HEK293 (cell line): ENCODE measurements at regions not wholly inside any gene's neighbourhood (a gene's known extent, or its start where the extent isn't known, plus 50 kb on each side); places are given as distances from the start of the nearest gene placed in this dataset.

Source experiments
- CTCF ChIA-PET: fragments of 350-600 bp; formaldehyde crosslinking; extraction: SDS; loops from one replicate; lab custom pipeline; 2021; ENCODE audit warnings: antibody characterized with exemption; lab: Yijun Ruan, JAX
- POLR2A ChIA-PET: fragments of 300-600 bp; formaldehyde crosslinking; extraction: SDS; loops from one replicate; lab custom pipeline; 2020; ENCODE audit warnings: antibody characterized with exemption, inconsistent platforms; lab: Yijun Ruan, JAX
- H3K27ac ChIP-seq: fragments of 200-500 bp; sonication (Bioruptor generic); 2 replicates; pipeline ENCODE4 v1.5.1; 2014; ENCODE audit warnings: low read depth, low read length, control low read depth, inconsistent platforms; ENCODE audit errors: extremely low read depth
- H3K36me3 ChIP-seq, 2 experiments: fragments of 200-500 bp in 1 of 2; sonication (Bioruptor generic) in 1 of 2; 1 replicate in 1 of 2; 2 replicates in 1 of 2; pipeline ENCODE4 v1.5.1; 2014 to 2017; ENCODE audit warnings: inconsistent platforms in 2 of 2, low read length in 2 of 2; ENCODE audit not compliant: control insufficient read depth in 2 of 2, insufficient read depth in 1 of 2
- H3K4me1 ChIP-seq: fragments of 200-500 bp; sonication (Bioruptor generic); 2 replicates; pipeline ENCODE4 v1.5.1; 2014; ENCODE audit warnings: mild to moderate bottlenecking, low read length, inconsistent platforms; ENCODE audit not compliant: control insufficient read depth, insufficient read depth
- H3K4me3 ChIP-seq: 2 replicates; pipeline ENCODE4 v1.5.1; 2011; ENCODE audit warnings: low read depth, mild to moderate bottlenecking, control low read depth, low read length, moderate library complexity
- H3K9me3 ChIP-seq: fragments of 200-500 bp; sonication (Bioruptor generic); 2 replicates; pipeline ENCODE4 v1.5.1; 2014; ENCODE audit warnings: low read depth, low read length, inconsistent platforms; ENCODE audit not compliant: control insufficient read depth, insufficient read depth
- GFI1B ChIP-seq: fragments of 450-650 bp; formaldehyde crosslinking; IDR thresholded peaks from 2 replicates; pipeline ENCODE4 v1.5.1; 2016; ENCODE audit warnings: missing biosample characterization, missing genetic modification characterization
- KLF8 ChIP-seq: fragments of 450-650 bp; formaldehyde crosslinking; IDR thresholded peaks from 2 replicates; pipeline ENCODE4 v1.5.1; 2016; ENCODE audit warnings: missing biosample characterization, missing genetic modification characterization
- SP3 ChIP-seq: fragments of 450-650 bp; formaldehyde crosslinking; IDR thresholded peaks from 2 replicates; pipeline ENCODE4 v1.5.1; 2016; ENCODE audit warnings: missing biosample characterization, missing genetic modification characterization
- TCF7L2 ChIP-seq: IDR thresholded peaks from 2 replicates; pipeline ENCODE4 v1.6.1; 2011; ENCODE audit warnings: low read depth, mild to moderate bottlenecking, inconsistent platforms, low read length, moderate library complexity, borderline replicate concordance
- TRIM28 ChIP-seq: IDR thresholded peaks from 2 replicates; pipeline ENCODE4 v1.6.1; 2011; ENCODE audit warnings: low read length, control low read depth, borderline replicate concordance
- ZNF114 ChIP-seq: fragments of 450-650 bp; formaldehyde crosslinking; IDR thresholded peaks from 2 replicates; pipeline ENCODE4 v1.5.0; 2017; ENCODE audit warnings: missing biosample characterization, missing genetic modification characterization
- ZNF155 ChIP-seq: fragments of 450-650 bp; formaldehyde crosslinking; IDR thresholded peaks from 2 replicates; pipeline ENCODE4 v1.5.1; 2016; ENCODE audit warnings: missing biosample characterization, missing genetic modification characterization
- ZNF184 ChIP-seq: fragments of 450-650 bp; IDR thresholded peaks from 2 replicates; pipeline ENCODE4 v1.5.1; 2018; ENCODE audit warnings: missing biosample characterization, mild to moderate bottlenecking, missing genetic modification characterization
- ZNF214 ChIP-seq: fragments of 450-650 bp; formaldehyde crosslinking; IDR thresholded peaks from 2 replicates; pipeline ENCODE4 v1.5.1; 2017; ENCODE audit warnings: missing biosample characterization, mild to moderate bottlenecking, missing genetic modification characterization, borderline replicate concordance
- ZNF394 ChIP-seq: fragments of 450-650 bp; formaldehyde crosslinking; IDR thresholded peaks from 2 replicates; pipeline ENCODE4 v1.5.1; 2016; ENCODE audit warnings: missing biosample characterization, missing genetic modification characterization, mild to moderate bottlenecking, moderate library complexity, borderline replicate concordance
- ZNF521 ChIP-seq: fragments of 450-650 bp; formaldehyde crosslinking; IDR thresholded peaks from 2 replicates; pipeline ENCODE4 v1.5.1; 2017; ENCODE audit warnings: missing biosample characterization, mild to moderate bottlenecking, missing genetic modification characterization
- ZNF654 ChIP-seq: fragments of 450-650 bp; formaldehyde crosslinking; IDR thresholded peaks from 2 replicates; pipeline ENCODE4 v1.5.1; 2016; ENCODE audit warnings: low read depth, missing biosample characterization, missing genetic modification characterization
- ZNF658 ChIP-seq: fragments of 450-650 bp; formaldehyde crosslinking; IDR thresholded peaks from 2 replicates; pipeline ENCODE4; 2016; ENCODE audit warnings: missing biosample characterization, missing genetic modification characterization
- ZNF670 ChIP-seq: fragments of 450-650 bp; formaldehyde crosslinking; IDR thresholded peaks from 2 replicates; pipeline ENCODE4 v1.5.1; 2016; ENCODE audit warnings: missing biosample characterization, missing genetic modification characterization, low read depth
- ZNF791 ChIP-seq: fragments of 450-650 bp; formaldehyde crosslinking; IDR thresholded peaks from 2 replicates; pipeline ENCODE4 v1.5.1; 2016; ENCODE audit warnings: missing biosample characterization, missing genetic modification characterization
- TF ChIP-seq, protein P1 (sequence below): fragments of 450-650 bp; IDR thresholded peaks from 2 replicates; pipeline ENCODE4 v1.5.1; 2018; ENCODE audit warnings: missing biosample characterization, mild to moderate bottlenecking, missing genetic modification characterization
- TF ChIP-seq, protein P2 (sequence below): fragments of 450-650 bp; formaldehyde crosslinking; conservative IDR thresholded peaks from 2 replicates; pipeline ENCODE4 v1.5.1; 2016; ENCODE audit warnings: low read depth, missing biosample characterization, missing genetic modification characterization
- TF ChIP-seq, protein P3 (sequence below): fragments of 450-650 bp; formaldehyde crosslinking; IDR thresholded peaks from 2 replicates; pipeline ENCODE4 v1.5.1; 2016; ENCODE audit warnings: missing biosample characterization, missing genetic modification characterization
- TF ChIP-seq, protein P4 (sequence below): fragments of 450-650 bp; formaldehyde crosslinking; IDR thresholded peaks from 2 replicates; pipeline ENCODE4 v1.5.1; 2017; ENCODE audit warnings: missing biosample characterization, missing genetic modification characterization

DNA sequence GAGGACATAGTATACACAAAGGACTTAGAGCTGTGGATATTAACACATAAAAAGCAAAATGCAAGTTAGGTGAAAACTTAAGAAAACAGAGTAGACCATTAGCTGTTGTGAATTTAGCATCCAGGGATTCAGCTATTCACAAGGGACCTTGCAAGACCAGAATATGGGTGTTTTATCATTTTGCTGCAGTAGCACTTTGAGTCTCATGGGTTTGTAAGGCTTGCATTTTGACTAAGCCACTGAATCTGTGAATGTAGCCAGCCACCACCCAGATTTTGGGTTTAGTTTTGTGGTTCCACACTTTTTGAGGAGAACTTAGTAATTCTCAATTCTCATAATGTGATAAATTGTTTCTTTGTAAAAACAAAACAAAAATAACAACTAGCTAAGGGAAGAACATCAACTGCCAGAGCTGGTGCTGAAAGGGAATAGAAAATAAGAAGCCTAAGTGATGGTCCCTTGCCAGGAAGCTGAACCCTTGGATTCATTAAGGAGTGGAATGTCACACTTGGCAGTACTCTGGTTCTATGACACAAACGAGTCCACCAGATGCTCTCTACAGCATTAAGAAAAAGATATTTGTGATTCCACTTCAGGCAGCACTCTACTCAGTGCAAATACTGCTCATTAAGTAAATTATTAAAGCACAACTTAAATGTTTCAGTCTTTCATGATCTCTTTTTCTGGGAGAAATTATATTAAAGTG lies 557.4 kb upstream of the ZNF462 start:
- Histone ChIP-seq H3K9me3 (no peaks in the 10 kb centered on the region), H3K4me1 (no peaks in the 10 kb centered on the region), H3K4me3 (no peak overlapping the region), H3K36me3 (no peaks in the 10 kb centered on the region), H3K27ac (no peak overlapping the region)
- ChIA-PET POLR2A (no interaction called here), CTCF (no interaction called here)
- TF ChIP-seq ZNF791 (no peak), ZNF214 (tag by site-specific recombination) (no peak), ZNF394 (tag by site-specific recombination) (no peak), TRIM28 (no peak), TCF7L2 (no peak), SP3 (tag by site-specific recombination) (no peak), ZNF184 (no peak), GFI1B (tag by site-specific recombination) (no peak)
- TF ChIP-seq, protein P1, sequence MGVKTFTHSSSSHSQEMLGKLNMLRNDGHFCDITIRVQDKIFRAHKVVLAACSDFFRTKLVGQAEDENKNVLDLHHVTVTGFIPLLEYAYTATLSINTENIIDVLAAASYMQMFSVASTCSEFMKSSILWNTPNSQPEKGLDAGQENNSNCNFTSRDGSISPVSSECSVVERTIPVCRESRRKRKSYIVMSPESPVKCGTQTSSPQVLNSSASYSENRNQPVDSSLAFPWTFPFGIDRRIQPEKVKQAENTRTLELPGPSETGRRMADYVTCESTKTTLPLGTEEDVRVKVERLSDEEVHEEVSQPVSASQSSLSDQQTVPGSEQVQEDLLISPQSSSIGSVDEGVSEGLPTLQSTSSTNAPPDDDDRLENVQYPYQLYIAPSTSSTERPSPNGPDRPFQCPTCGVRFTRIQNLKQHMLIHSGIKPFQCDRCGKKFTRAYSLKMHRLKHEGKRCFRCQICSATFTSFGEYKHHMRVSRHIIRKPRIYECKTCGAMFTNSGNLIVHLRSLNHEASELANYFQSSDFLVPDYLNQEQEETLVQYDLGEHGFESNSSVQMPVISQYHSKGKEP (tag by site-specific recombination), result no peak
- TF ChIP-seq, protein P2, sequence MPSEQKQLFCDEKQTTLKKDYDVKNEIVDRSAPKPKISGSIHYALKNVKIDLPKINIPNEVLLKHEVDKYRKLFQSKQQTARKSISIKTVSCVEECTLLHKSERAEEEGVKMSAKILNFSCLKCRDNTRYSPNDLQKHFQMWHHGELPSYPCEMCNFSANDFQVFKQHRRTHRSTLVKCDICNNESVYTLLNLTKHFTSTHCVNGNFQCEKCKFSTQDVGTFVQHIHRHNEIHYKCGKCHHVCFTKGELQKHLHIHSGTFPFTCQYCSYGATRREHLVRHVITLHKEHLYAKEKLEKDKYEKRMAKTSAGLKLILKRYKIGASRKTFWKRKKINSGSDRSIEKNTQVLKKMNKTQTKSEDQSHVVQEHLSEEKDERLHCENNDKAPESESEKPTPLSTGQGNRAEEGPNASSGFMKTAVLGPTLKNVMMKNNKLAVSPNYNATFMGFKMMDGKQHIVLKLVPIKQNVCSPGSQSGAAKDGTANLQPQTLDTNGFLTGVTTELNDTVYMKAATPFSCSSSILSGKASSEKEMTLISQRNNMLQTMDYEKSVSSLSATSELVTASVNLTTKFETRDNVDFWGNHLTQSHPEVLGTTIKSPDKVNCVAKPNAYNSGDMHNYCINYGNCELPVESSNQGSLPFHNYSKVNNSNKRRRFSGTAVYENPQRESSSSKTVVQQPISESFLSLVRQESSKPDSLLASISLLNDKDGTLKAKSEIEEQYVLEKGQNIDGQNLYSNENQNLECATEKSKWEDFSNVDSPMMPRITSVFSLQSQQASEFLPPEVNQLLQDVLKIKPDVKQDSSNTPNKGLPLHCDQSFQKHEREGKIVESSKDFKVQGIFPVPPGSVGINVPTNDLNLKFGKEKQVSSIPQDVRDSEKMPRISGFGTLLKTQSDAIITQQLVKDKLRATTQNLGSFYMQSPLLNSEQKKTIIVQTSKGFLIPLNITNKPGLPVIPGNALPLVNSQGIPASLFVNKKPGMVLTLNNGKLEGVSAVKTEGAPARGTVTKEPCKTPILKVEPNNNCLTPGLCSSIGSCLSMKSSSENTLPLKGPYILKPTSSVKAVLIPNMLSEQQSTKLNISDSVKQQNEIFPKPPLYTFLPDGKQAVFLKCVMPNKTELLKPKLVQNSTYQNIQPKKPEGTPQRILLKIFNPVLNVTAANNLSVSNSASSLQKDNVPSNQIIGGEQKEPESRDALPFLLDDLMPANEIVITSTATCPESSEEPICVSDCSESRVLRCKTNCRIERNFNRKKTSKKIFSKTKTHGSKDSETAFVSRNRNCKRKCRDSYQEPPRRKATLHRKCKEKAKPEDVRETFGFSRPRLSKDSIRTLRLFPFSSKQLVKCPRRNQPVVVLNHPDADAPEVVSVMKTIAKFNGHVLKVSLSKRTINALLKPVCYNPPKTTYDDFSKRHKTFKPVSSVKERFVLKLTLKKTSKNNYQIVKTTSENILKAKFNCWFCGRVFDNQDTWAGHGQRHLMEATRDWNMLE (tag by site-specific recombination), result no peak

DNA sequence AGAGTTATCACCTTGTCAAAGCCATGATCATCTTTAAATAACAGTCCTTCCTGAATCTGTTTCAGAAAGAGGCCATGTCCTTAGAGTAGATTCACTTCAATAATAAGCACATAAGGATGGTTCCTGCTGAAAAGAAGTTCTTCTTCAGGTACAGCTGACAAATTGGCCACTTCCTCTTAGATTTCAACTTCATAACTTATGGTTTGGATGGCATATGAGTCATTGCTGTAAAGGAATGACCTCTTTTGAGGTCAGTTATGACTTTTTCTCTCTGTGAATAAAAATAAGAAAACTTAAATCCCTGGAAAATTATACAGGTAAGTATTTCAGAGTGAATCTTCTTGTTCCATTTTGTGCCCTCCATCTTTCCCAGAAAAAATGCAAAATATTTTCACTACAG lies 555.3 kb upstream of the ZNF462 start:
- ChIA-PET POLR2A (no interaction called here), CTCF (no interaction called here)
- Histone ChIP-seq H3K4me1 (no peaks in the 10 kb centered on the region), H3K9me3 (no peaks in the 10 kb centered on the region), H3K27ac (no peak overlapping the region), H3K36me3 (no peaks in the 10 kb centered on the region), H3K4me3 (no peak overlapping the region)
- TF ChIP-seq ZNF155 (tag by site-specific recombination) (no peak), ZNF658 (tag by site-specific recombination) (no peak), ZNF521 (no peak), ZNF114 (tag by site-specific recombination) (no peak), ZNF654 (no peak), KLF8 (tag by site-specific recombination) (no peak), ZNF670 (no peak)
- TF ChIP-seq, protein P3, sequence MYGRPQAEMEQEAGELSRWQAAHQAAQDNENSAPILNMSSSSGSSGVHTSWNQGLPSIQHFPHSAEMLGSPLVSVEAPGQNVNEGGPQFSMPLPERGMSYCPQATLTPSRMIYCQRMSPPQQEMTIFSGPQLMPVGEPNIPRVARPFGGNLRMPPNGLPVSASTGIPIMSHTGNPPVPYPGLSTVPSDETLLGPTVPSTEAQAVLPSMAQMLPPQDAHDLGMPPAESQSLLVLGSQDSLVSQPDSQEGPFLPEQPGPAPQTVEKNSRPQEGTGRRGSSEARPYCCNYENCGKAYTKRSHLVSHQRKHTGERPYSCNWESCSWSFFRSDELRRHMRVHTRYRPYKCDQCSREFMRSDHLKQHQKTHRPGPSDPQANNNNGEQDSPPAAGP (tag by site-specific recombination), result no peak
- TF ChIP-seq, protein P4, sequence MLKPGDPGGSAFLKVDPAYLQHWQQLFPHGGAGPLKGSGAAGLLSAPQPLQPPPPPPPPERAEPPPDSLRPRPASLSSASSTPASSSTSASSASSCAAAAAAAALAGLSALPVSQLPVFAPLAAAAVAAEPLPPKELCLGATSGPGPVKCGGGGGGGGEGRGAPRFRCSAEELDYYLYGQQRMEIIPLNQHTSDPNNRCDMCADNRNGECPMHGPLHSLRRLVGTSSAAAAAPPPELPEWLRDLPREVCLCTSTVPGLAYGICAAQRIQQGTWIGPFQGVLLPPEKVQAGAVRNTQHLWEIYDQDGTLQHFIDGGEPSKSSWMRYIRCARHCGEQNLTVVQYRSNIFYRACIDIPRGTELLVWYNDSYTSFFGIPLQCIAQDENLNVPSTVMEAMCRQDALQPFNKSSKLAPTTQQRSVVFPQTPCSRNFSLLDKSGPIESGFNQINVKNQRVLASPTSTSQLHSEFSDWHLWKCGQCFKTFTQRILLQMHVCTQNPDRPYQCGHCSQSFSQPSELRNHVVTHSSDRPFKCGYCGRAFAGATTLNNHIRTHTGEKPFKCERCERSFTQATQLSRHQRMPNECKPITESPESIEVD (tag by site-specific recombination), result no peak
- TF ChIP-seq, all 188 proteins: peak for 0
